ENCODE measurements at regions not wholly inside any gene's neighbourhood (a gene's known extent, or its start where the extent isn't known, plus 50 kb on each side); places are given as distances from the start of the nearest gene placed in this dataset.
"Not testable (repeated sequence)": the region's sequence is repeated elsewhere in the genome, so short reads cannot be mapped to it uniquely, and the experiment has no call there.

GRCh38 chr3:158957777-158958176, 155.9 kb downstream of the MFSD1 start:
- BruUV-seq (replicated peaks); H4K20me1 ChIP-seq (ENCODE audit: insufficient read depth); ATAC-seq; H3K27ac ChIP-seq (ENCODE audit: low read depth, low read length); H3K4me2 ChIP-seq (ENCODE audit: low read length); H3K9ac ChIP-seq (ENCODE audit: low read length); intact Hi-C loops (cut with micrococcal nuclease); H3K36me3 ChIP-seq (ENCODE audit: control insufficient read depth in 1 of 2, insufficient read depth in 2 of 2, low read length in 2 of 2); POLR2A ChIA-PET; H3K4me3 ChIP-seq (replicated peaks in 1 of 2; ENCODE audit: low read depth in 1 of 2, low read length in 2 of 2); DNase-seq (ENCODE audit: low read depth, low spot score); H3K9me2 ChIP-seq (ENCODE audit: insufficient read depth); H3K4me1 ChIP-seq (ENCODE audit: control insufficient read depth in 1 of 2, insufficient read depth in 2 of 2, low read length in 2 of 2); H3K79me2 ChIP-seq (ENCODE audit: insufficient read depth, low read length); H3K27me3 ChIP-seq (ENCODE audit: insufficient read depth, low read length); H3K9me3 ChIP-seq (ENCODE audit: control insufficient read depth in 1 of 2, insufficient read depth in 1 of 2, low read depth in 1 of 2, low read length in 2 of 2); H2AFZ ChIP-seq (ENCODE audit: low read depth, low read length, poor library complexity, severe bottlenecking); CTCF ChIA-PET; RAD21 ChIA-PET (ENCODE audit: low non-redundant PET in 1 of 2, low total read pairs in 2 of 2, uncharacterized antibody in 2 of 2, unreplicated experiment in 2 of 2): not testable (repeated sequence)

- ChIA-PET POLR2A (no interaction called here), RAD21 (ENCODE audit: low non-redundant PET in 1 of 2, low total read pairs in 2 of 2, uncharacterized antibody in 2 of 2, unreplicated experiment in 2 of 2) (no interaction called here), CTCF (no interaction called here)
- Histone ChIP-seq H3K79me2 (ENCODE audit: insufficient read depth, low read length) (no peaks in the 10 kb centered on the region), H4K20me1 (ENCODE audit: insufficient read depth) (no peaks in the 10 kb centered on the region), H3K36me3 (ENCODE audit: control insufficient read depth in 1 of 2, insufficient read depth in 2 of 2, low read length in 2 of 2) (no peaks in the 10 kb centered on the region), H3K4me1 (ENCODE audit: control insufficient read depth in 1 of 2, insufficient read depth in 2 of 2, low read length in 2 of 2) (no peaks in the 10 kb centered on the region), H3K9ac (ENCODE audit: low read length) (no peak overlapping the region), H2AFZ (ENCODE audit: low read depth, low read length, poor library complexity, severe bottlenecking) (no peak overlapping the region), H3K9me2 (ENCODE audit: insufficient read depth) (no peaks in the 10 kb centered on the region), H3K27ac (ENCODE audit: low read depth, low read length) (no peak overlapping the region), H3K27me3 (ENCODE audit: insufficient read depth, low read length) (no peaks in the 10 kb centered on the region), H3K9me3 (ENCODE audit: control insufficient read depth in 1 of 2, insufficient read depth in 1 of 2, low read depth in 1 of 2, low read length in 2 of 2) (no peaks in the 10 kb centered on the region), H3K4me3 (replicated peaks in 1 of 2; ENCODE audit: low read depth in 1 of 2, low read length in 2 of 2) (no peak overlapping the region), H3K4me2 (ENCODE audit: low read length) (no peak overlapping the region)
- no peak for ATAC-seq
- intact Hi-C loops (cut with micrococcal nuclease), result no loop called here
- BruUV-seq (replicated peaks), result no TSS peak
- no peak for TF ChIP-seq CBX3 (IDR thresholded peaks at IDR 0.05; ENCODE audit: low read depth)
- no peak for TF ChIP-seq FOSL1 (IDR thresholded peaks at IDR 0.05; ENCODE audit: low read depth)
- TF ChIP-seq ZNF274 (IDR thresholded peaks at IDR 0.05; ENCODE audit: low read depth, low read length), result no peak
- TF ChIP-seq CTCF (IDR thresholded peaks at IDR 0.05 in 2 of 3, conservative IDR thresholded peaks at IDR 0.05 in 1 of 3; ENCODE audit: borderline replicate concordance in 1 of 3, insufficient read depth in 1 of 3, low read depth in 2 of 3, low read length in 2 of 3), result no peak
- no peak for TF ChIP-seq REST (IDR thresholded peaks at IDR 0.05; ENCODE audit: low read depth)
- no peak for TF ChIP-seq SP1 (IDR thresholded peaks at IDR 0.05; ENCODE audit: low read depth)
- no peak for TF ChIP-seq ZFX (IDR thresholded peaks at IDR 0.05)
- TF ChIP-seq, protein P1, sequence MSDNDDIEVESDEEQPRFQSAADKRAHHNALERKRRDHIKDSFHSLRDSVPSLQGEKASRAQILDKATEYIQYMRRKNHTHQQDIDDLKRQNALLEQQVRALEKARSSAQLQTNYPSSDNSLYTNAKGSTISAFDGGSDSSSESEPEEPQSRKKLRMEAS (IDR thresholded peaks at IDR 0.05), result no peak
- TF ChIP-seq CEBPB (IDR thresholded peaks at IDR 0.05; ENCODE audit: low read depth), result no peak
- DNase-seq (ENCODE audit: low read depth, low spot score), result no peak
These were observed 157.0 kb downstream of the MFSD1 start for GRCh38 chr3:158958873-158959272.

Measured in HCT116 (cell line).